ENCODE measurements at regions not wholly inside any gene's neighbourhood (a gene's known extent, or its start where the extent isn't known, plus 50 kb on each side); places are given as distances from the start of the nearest gene placed in this dataset.

- Mint-ChIP-seq H3K4me1 (ENCODE audit: unreplicated experiment) (peaks cover 44% of the 10 kb centered on the region), H3K9me3 (ENCODE audit: unreplicated experiment) (no peaks in the 10 kb centered on the region)
These were observed 83.4 kb upstream of the FRMD1 start for GRCh38 chr6:168162366-168162765.

GRCh38 chr6:168161371-168161750, 82.3 kb upstream of the FRMD1 start:
- Mint-ChIP-seq H3K27me3 (ENCODE audit: unreplicated experiment) (no peaks in the 10 kb centered on the region), H3K27ac (ENCODE audit: unreplicated experiment) (no peak overlapping the region), H3K4me1 (ENCODE audit: unreplicated experiment) (peaks cover 54% of the 10 kb centered on the region), H3K4me3 (ENCODE audit: unreplicated experiment) (no peak overlapping the region), H3K36me3 (ENCODE audit: unreplicated experiment) (peaks cover 2% of the 10 kb centered on the region), H3K9me3 (ENCODE audit: unreplicated experiment) (no peaks in the 10 kb centered on the region)
- peak; percentile 83 for DNase-seq (ENCODE audit: extremely low spot score, unreplicated experiment)
- TF ChIP-seq CTCF (IDR thresholded peaks at IDR 0.05) = no peak

More at GRCh38 chr6:168162366-168162765, 83.4 kb upstream of the FRMD1 start:
- peaks cover 2% of the 10 kb centered on the region for H3K36me3 Mint-ChIP-seq (ENCODE audit: unreplicated experiment)
- H3K27me3 Mint-ChIP-seq (ENCODE audit: unreplicated experiment) = no peaks in the 10 kb centered on the region
- no peak for TF ChIP-seq CTCF (IDR thresholded peaks at IDR 0.05)
- DNase-seq (ENCODE audit: extremely low spot score, unreplicated experiment) = peak; percentile 59
- no peak overlapping the region for H3K4me3 Mint-ChIP-seq (ENCODE audit: unreplicated experiment)
- no peak overlapping the region for H3K27ac Mint-ChIP-seq (ENCODE audit: unreplicated experiment)

- H3K9me3 Mint-ChIP-seq (ENCODE audit: unreplicated experiment) = no peaks in the 10 kb centered on the region
These were observed 81.7 kb upstream of the FRMD1 start for GRCh38 chr6:168160506-168161370.

GRCh38 chr6:168159506-168159905, 80.5 kb upstream of the FRMD1 start:
- Mint-ChIP-seq H3K36me3 (ENCODE audit: unreplicated experiment) (no peaks in the 10 kb centered on the region), H3K27ac (ENCODE audit: unreplicated experiment) (peak overlapping the region; percentile 98), H3K4me1 (ENCODE audit: unreplicated experiment) (peaks cover 66% of the 10 kb centered on the region), H3K9me3 (ENCODE audit: unreplicated experiment) (no peaks in the 10 kb centered on the region), H3K4me3 (ENCODE audit: unreplicated experiment) (no peak overlapping the region), H3K27me3 (ENCODE audit: unreplicated experiment) (no peaks in the 10 kb centered on the region)
- TF ChIP-seq CTCF (IDR thresholded peaks at IDR 0.05) = no peak
- no peak for DNase-seq (ENCODE audit: extremely low spot score, unreplicated experiment)

More at GRCh38 chr6:168160506-168161370, 81.7 kb upstream of the FRMD1 start:
- H3K4me3 Mint-ChIP-seq (ENCODE audit: unreplicated experiment) = no peak overlapping the region
- peaks cover 60% of the 10 kb centered on the region for H3K4me1 Mint-ChIP-seq (ENCODE audit: unreplicated experiment)
- no peaks in the 10 kb centered on the region for H3K27me3 Mint-ChIP-seq (ENCODE audit: unreplicated experiment)
- DNase-seq (ENCODE audit: extremely low spot score, unreplicated experiment) = peak; percentile 73
- H3K36me3 Mint-ChIP-seq (ENCODE audit: unreplicated experiment) = peaks cover 2% of the 10 kb centered on the region
- no peak overlapping the region for H3K27ac Mint-ChIP-seq (ENCODE audit: unreplicated experiment)
- TF ChIP-seq CTCF (IDR thresholded peaks at IDR 0.05) = no peak

GRCh38 chr6:168158980-168159349, 80.0 kb upstream of the FRMD1 start:
- H3K27ac Mint-ChIP-seq (ENCODE audit: unreplicated experiment) = peak overlapping the region; percentile 98
- no peaks in the 10 kb centered on the region for H3K27me3 Mint-ChIP-seq (ENCODE audit: unreplicated experiment)
- H3K4me1 Mint-ChIP-seq (ENCODE audit: unreplicated experiment) = peaks cover 71% of the 10 kb centered on the region
- no peaks in the 10 kb centered on the region for H3K9me3 Mint-ChIP-seq (ENCODE audit: unreplicated experiment)
- no peak for TF ChIP-seq CTCF (IDR thresholded peaks at IDR 0.05)
- DNase-seq (ENCODE audit: extremely low spot score, unreplicated experiment) = no peak
- H3K4me3 Mint-ChIP-seq (ENCODE audit: unreplicated experiment) = no peak overlapping the region
- H3K36me3 Mint-ChIP-seq (ENCODE audit: unreplicated experiment) = no peaks in the 10 kb centered on the region
